C4-2B (cell line): ENCODE measurements at regions not wholly inside any gene's neighbourhood (a gene's known extent, or its start where the extent isn't known, plus 50 kb on each side); places are given as distances from the start of the nearest gene placed in this dataset.

Experiments
- ZFX ChIP-seq: fragments of 450-650 bp; IDR thresholded peaks from 2 replicates; pipeline ENCODE4 v1.6.1; 2017
- TF ChIP-seq, protein P1 (sequence below): fragments of 450-650 bp; conservative IDR thresholded peaks from 2 replicates; pipeline ENCODE4 v1.5.1; 2017; ENCODE audit warnings: mild to moderate bottlenecking

DNA sequence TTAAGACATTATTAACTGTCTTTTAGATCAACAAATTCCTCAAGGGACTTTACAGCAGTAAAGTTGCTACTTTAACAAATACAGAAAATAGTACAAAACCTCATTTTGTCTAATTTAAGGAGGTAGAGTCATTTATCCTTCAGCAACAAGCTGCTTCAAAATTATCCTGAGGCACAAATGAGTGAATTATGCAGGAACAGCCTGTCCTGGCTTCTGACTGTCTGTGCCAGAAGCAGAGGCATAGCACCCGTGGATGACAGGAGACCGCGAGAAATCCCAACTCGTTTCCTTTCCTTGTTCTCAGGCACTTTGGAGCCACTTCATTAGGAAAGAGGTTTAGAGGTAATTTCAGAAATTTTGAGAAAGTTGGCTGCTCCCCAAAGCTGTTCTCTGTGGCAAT lies 549.2 kb upstream of the BTBD3 start:
- TF ChIP-seq, protein P1, sequence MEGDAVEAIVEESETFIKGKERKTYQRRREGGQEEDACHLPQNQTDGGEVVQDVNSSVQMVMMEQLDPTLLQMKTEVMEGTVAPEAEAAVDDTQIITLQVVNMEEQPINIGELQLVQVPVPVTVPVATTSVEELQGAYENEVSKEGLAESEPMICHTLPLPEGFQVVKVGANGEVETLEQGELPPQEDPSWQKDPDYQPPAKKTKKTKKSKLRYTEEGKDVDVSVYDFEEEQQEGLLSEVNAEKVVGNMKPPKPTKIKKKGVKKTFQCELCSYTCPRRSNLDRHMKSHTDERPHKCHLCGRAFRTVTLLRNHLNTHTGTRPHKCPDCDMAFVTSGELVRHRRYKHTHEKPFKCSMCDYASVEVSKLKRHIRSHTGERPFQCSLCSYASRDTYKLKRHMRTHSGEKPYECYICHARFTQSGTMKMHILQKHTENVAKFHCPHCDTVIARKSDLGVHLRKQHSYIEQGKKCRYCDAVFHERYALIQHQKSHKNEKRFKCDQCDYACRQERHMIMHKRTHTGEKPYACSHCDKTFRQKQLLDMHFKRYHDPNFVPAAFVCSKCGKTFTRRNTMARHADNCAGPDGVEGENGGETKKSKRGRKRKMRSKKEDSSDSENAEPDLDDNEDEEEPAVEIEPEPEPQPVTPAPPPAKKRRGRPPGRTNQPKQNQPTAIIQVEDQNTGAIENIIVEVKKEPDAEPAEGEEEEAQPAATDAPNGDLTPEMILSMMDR = no peak
- TF ChIP-seq ZFX = no peak
